OCI-LY7 (cell line): ENCODE measurements at regions not wholly inside any gene's neighbourhood (a gene's known extent, or its start where the extent isn't known, plus 50 kb on each side); places are given as distances from the start of the nearest gene placed in this dataset.

ENCODE experiments used
- BruUV-seq: library from RNA; stranded (reverse); fragments of 400-500 nt; replicated peaks from 2 replicates; lab custom pipeline; 2021; lab: Mats Ljungman, UMichigan
- CTCF ChIA-PET: fragments of 300-600 bp; sonication (Branson Sonifier 250); formaldehyde crosslinking; loops from one replicate; lab custom pipeline; 2022; ENCODE audit warnings: antibody characterized with exemption; ENCODE audit not compliant: unreplicated experiment; lab: Charles Lee
- POLR2A ChIA-PET: fragments of 300-600 bp; sonication (Branson Sonifier 250); formaldehyde crosslinking; loops from one replicate; lab custom pipeline; 2022; ENCODE audit warnings: antibody characterized with exemption; lab: Charles Lee
- DNase-seq: peaks from one replicate; pipeline ENCODE4 v3.0.0-alpha.2; 2015; ENCODE audit warnings: low spot score
- H2AFZ ChIP-seq: fragments of 200-600 bp; sonication (generic), shearing (Covaris generic); 2 replicates; pipeline ENCODE4 v1.6.1; 2014; ENCODE audit warnings: mild to moderate bottlenecking, antibody characterized with exemption, low read length, moderate library complexity
- H3K27ac ChIP-seq: fragments of 200-600 bp; sonication (generic); 2 replicates; pipeline ENCODE4 v1.5.1; 2014; ENCODE audit warnings: mixed run types, low read depth, mild to moderate bottlenecking, moderate library complexity, low read length, inconsistent platforms; ENCODE audit not compliant: poor library complexity, severe bottlenecking
- H3K36me3 ChIP-seq: fragments of 200-600 bp; sonication (generic); 2 replicates; pipeline ENCODE4 v1.6.1; 2014; ENCODE audit warnings: mild to moderate bottlenecking, antibody characterized with exemption, low read length, moderate library complexity, mixed read lengths; ENCODE audit not compliant: insufficient read depth
- H3K4me1 ChIP-seq: fragments of 200-600 bp; sonication (generic); 2 replicates; pipeline ENCODE4 v1.5.1; 2014; ENCODE audit warnings: mild to moderate bottlenecking, low read length; ENCODE audit not compliant: insufficient read depth, poor library complexity, severe bottlenecking
- H3K4me2 ChIP-seq: fragments of 200-600 bp; sonication (generic); 2 replicates; pipeline ENCODE4 v1.6.1; 2014; ENCODE audit warnings: mild to moderate bottlenecking, low read length
- H3K4me3 ChIP-seq: fragments of 200-600 bp; sonication (generic); 2 replicates; pipeline ENCODE4 v1.5.1; 2014; ENCODE audit warnings: mild to moderate bottlenecking, low read depth, low read length; ENCODE audit not compliant: poor library complexity, severe bottlenecking
- H3K79me2 ChIP-seq: fragments of 200-600 bp; sonication (generic); 2 replicates; pipeline ENCODE4 v1.6.1; 2016; ENCODE audit warnings: low read depth, mild to moderate bottlenecking, low read length, moderate library complexity, mixed read lengths; ENCODE audit not compliant: insufficient read depth
- H3K9me2 ChIP-seq: fragments of 200-600 bp; sonication (generic); 2 replicates; pipeline ENCODE4 v1.6.1; 2016; ENCODE audit warnings: mild to moderate bottlenecking, low read length, mixed read lengths; ENCODE audit not compliant: insufficient read depth
- H3K9me3 ChIP-seq: fragments of 200-600 bp; sonication (generic); 2 replicates; pipeline ENCODE4 v1.6.1; 2014; ENCODE audit warnings: mild to moderate bottlenecking, mixed run types, low read length, mixed read lengths
- H4K20me1 ChIP-seq: fragments of 200-600 bp; sonication (generic); 2 replicates; pipeline ENCODE4 v1.6.1; 2014; ENCODE audit warnings: mild to moderate bottlenecking, antibody characterized with exemption, low read length, moderate library complexity, mixed read lengths; ENCODE audit not compliant: insufficient read depth
- EZH2phosphoT487 ChIP-seq: fragments of 200-600 bp; sonication (generic); IDR thresholded peaks from 2 replicates; pipeline ENCODE4 v1.6.1; 2018; ENCODE audit warnings: low read depth, borderline replicate concordance, mild to moderate bottlenecking, mixed run types, antibody characterized with exemption, low read length, moderate library complexity, mixed read lengths
- intact Hi-C: fragments of 100-400 bp; cut with micrococcal nuclease; formaldehyde crosslinking; loops from one replicate; pipeline ENCODE4 v1.10.0; 2022; ENCODE audit not compliant: unreplicated experiment
- TF ChIP-seq, protein P1 (sequence below): fragments of 200-600 bp; sonication (generic); conservative IDR thresholded peaks from 2 replicates; pipeline ENCODE4 v1.5.1; 2014; ENCODE audit warnings: mild to moderate bottlenecking, antibody characterized with exemption, low read length, moderate library complexity, mixed read lengths

- Histone ChIP-seq H3K27ac (no peak overlapping the region), H3K36me3 (no peaks in the 10 kb centered on the region), H3K79me2 (no peaks in the 10 kb centered on the region), H2AFZ (no peak overlapping the region), H3K4me2 (no peak overlapping the region), H3K9me3 (no peaks in the 10 kb centered on the region), H3K4me1 (no peaks in the 10 kb centered on the region), H3K4me3 (no peak overlapping the region), H4K20me1 (no peaks in the 10 kb centered on the region), H3K9me2 (no peaks in the 10 kb centered on the region)
- no peak for DNase-seq
- BruUV-seq = no TSS peak
- intact Hi-C loops = no loop called here
- CTCF ChIA-PET = no interaction called here
- TF ChIP-seq, protein P1, sequence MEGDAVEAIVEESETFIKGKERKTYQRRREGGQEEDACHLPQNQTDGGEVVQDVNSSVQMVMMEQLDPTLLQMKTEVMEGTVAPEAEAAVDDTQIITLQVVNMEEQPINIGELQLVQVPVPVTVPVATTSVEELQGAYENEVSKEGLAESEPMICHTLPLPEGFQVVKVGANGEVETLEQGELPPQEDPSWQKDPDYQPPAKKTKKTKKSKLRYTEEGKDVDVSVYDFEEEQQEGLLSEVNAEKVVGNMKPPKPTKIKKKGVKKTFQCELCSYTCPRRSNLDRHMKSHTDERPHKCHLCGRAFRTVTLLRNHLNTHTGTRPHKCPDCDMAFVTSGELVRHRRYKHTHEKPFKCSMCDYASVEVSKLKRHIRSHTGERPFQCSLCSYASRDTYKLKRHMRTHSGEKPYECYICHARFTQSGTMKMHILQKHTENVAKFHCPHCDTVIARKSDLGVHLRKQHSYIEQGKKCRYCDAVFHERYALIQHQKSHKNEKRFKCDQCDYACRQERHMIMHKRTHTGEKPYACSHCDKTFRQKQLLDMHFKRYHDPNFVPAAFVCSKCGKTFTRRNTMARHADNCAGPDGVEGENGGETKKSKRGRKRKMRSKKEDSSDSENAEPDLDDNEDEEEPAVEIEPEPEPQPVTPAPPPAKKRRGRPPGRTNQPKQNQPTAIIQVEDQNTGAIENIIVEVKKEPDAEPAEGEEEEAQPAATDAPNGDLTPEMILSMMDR = no peak
- TF ChIP-seq EZH2phosphoT487 = no peak
- POLR2A ChIA-PET = no interaction called here
Observed at GRCh38 chrY:15458426-15458825, 934.1 kb downstream of the NLGN4Y start.

- Histone ChIP-seq H3K9me3 (no peaks in the 10 kb centered on the region), H4K20me1 (no peaks in the 10 kb centered on the region), H2AFZ (peak overlapping the region; percentile 46; the same call in 1 of the 2 replicates), H3K9me2 (no peaks in the 10 kb centered on the region), H3K4me2 (peak overlapping the region; percentile 52), H3K4me3 (no peak overlapping the region), H3K4me1 (peaks cover 39% of the 10 kb centered on the region), H3K27ac (peak overlapping the region; percentile 15), H3K36me3 (no peaks in the 10 kb centered on the region), H3K79me2 (no peaks in the 10 kb centered on the region)
- no TSS peak for BruUV-seq
- ChIA-PET POLR2A (interaction anchor here (0.8 to 2.2 kb wide), 8 partner anchors 15 to 104 kb away, joined by 3 to 5 read pairs (median 3); no protein-coding TSS in a partner anchor), CTCF (no interaction called here)
- TF ChIP-seq EZH2phosphoT487 = no peak
- TF ChIP-seq, protein P1 = no peak
- DNase-seq = peak; percentile 67
- intact Hi-C loops = no loop called here
Observed at GRCh38 chrY:15465880-15466279, 941.6 kb downstream of the NLGN4Y start.

- H3K9me2 ChIP-seq = no peaks in the 10 kb centered on the region
- no peak overlapping the region for H3K4me2 ChIP-seq
- H2AFZ ChIP-seq = no peak overlapping the region
- no peaks in the 10 kb centered on the region for H4K20me1 ChIP-seq
- no TSS peak for BruUV-seq
- H3K4me3 ChIP-seq = no peak overlapping the region
- H3K27ac ChIP-seq = no peak overlapping the region
- intact Hi-C loops = no loop called here
- CTCF ChIA-PET = no interaction called here
- POLR2A ChIA-PET = interaction anchor here (1.0 to 2.2 kb wide), 6 partner anchors 16 to 42 kb away, joined by 3 to 5 read pairs (median 3); no protein-coding TSS in a partner anchor
- no peaks in the 10 kb centered on the region for H3K79me2 ChIP-seq
- no peaks in the 10 kb centered on the region for H3K36me3 ChIP-seq
- TF ChIP-seq EZH2phosphoT487 = no peak
- TF ChIP-seq, protein P1 = no peak
- DNase-seq = no peak
- no peaks in the 10 kb centered on the region for H3K9me3 ChIP-seq
- H3K4me1 ChIP-seq = peaks cover 39% of the 10 kb centered on the region
Observed at GRCh38 chrY:15466891-15467290, 942.6 kb downstream of the NLGN4Y start.
